Thoracic aorta (tissue), 2 donors: ENCODE measurements at regions not wholly inside any gene's neighbourhood (a gene's known extent, or its start where the extent isn't known, plus 50 kb on each side); places are given as distances from the start of the nearest gene placed in this dataset.

Source experiments
- ATAC-seq: fragments of 150-250 bp; one replicate; pipeline ENCODE4 v1.8.0; 2017; ENCODE audit warnings: low read depth; ENCODE audit not compliant: insufficient number of reproducible peaks, low FRiP score
- DNase-seq: peaks from one replicate; pipeline ENCODE4 v3.0.0-alpha.2; 2020; ENCODE audit warnings: low spot score
- H3K27ac ChIP-seq, 2 donors: fragments of 200-600 bp; sonication (generic); 1 replicate in 1 of 2; 2 replicates in 1 of 2; pipeline ENCODE4 v1.5.1; 2016; ENCODE audit warnings: mild to moderate bottlenecking in 2 of 2, moderate library complexity in 2 of 2
- H3K27me3 ChIP-seq: fragments of 200-600 bp; sonication (generic); replicated peaks from 2 replicates; pipeline ENCODE4 v1.6.0; 2016; ENCODE audit warnings: mild to moderate bottlenecking; ENCODE audit not compliant: insufficient read depth
- H3K36me3 ChIP-seq: fragments of 200-600 bp; sonication (generic); one replicate; pipeline ENCODE4 v1.5.1; 2016
- H3K4me1 ChIP-seq, 2 donors: fragments of 200-600 bp; sonication (generic); 1 replicate in 1 of 2; 2 replicates in 1 of 2; pipeline versions ENCODE4 v1.5.1 to v1.6.0; 2016; ENCODE audit warnings: low read depth in 2 of 2, mild to moderate bottlenecking in 1 of 2; ENCODE audit not compliant: control insufficient read depth in 1 of 2
- H3K4me3 ChIP-seq: fragments of 200-600 bp; sonication (generic); 2 replicates; pipeline ENCODE4 v1.5.1; 2016; ENCODE audit warnings: mild to moderate bottlenecking
- H3K9me3 ChIP-seq: fragments of 200-600 bp; sonication (generic); 2 replicates; pipeline ENCODE4 v1.5.1; 2016
- TF ChIP-seq, protein P1 (sequence below): fragments of 200-600 bp; sonication (generic); IDR thresholded peaks from one replicate; pipeline ENCODE4 v1.5.1; 2019; ENCODE audit warnings: antibody characterized with exemption

DNA sequence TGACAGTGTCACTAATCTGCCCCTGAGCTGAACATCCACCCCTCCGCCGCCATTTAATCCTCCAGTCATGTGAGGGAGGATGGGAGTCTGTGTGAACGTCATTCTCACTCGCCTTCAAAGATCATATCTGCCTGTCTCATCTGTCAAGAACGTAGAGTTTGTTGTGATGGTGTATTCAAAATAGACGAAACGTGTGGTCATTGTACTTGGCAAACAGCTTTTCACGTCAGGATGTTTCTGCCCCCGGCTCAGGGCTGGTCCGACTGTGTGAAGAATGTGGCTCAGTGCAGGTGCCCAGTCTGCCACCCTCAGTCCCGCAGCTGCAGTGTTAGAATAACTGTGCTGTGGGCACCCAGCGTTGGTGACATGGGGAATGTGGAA lies 148.0 kb downstream of the KCNJ12 start:
- H3K27me3 ChIP-seq = no peaks in the 10 kb centered on the region
- no peak overlapping the region for H3K27ac ChIP-seq
- H3K9me3 ChIP-seq = no peaks in the 10 kb centered on the region
- H3K4me1 ChIP-seq = no peaks in the 10 kb centered on the region
- H3K36me3 ChIP-seq = no peaks in the 10 kb centered on the region
- H3K4me3 ChIP-seq = no peak overlapping the region
- ATAC-seq = no peak
- TF ChIP-seq, protein P1, sequence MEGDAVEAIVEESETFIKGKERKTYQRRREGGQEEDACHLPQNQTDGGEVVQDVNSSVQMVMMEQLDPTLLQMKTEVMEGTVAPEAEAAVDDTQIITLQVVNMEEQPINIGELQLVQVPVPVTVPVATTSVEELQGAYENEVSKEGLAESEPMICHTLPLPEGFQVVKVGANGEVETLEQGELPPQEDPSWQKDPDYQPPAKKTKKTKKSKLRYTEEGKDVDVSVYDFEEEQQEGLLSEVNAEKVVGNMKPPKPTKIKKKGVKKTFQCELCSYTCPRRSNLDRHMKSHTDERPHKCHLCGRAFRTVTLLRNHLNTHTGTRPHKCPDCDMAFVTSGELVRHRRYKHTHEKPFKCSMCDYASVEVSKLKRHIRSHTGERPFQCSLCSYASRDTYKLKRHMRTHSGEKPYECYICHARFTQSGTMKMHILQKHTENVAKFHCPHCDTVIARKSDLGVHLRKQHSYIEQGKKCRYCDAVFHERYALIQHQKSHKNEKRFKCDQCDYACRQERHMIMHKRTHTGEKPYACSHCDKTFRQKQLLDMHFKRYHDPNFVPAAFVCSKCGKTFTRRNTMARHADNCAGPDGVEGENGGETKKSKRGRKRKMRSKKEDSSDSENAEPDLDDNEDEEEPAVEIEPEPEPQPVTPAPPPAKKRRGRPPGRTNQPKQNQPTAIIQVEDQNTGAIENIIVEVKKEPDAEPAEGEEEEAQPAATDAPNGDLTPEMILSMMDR = no peak
- DNase-seq = no peak

DNA sequence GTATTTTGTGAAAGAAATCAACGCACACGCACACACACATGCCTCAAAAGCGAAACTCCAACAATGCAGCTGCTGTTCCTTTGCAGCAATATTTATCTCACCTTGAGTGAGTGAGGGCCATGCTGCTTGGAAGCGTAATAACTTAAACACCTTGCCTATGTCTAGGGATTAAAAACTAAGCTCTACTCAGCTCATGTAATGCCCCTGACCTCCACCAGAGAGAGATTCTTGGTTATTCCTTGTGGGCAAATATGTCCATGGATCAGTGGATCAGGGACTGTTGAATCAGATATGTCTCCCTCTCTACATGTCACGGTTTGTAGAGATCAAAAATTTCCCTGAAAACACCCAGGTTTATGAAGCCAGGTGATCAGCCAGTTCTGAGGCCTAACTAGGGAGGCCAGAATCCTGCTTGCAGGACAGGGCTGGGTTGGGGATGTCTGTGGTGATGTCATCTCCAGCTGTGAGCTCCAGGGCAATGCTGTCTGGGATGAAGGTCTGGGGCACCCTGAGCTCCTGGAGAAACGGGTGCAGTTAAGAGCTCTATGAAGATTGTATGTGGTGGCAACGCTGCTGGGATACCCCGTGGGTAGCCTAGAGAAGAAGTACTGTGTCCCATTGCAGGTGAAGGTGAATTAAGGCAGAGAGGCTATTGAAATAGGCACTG lies 149.4 kb downstream of the KCNJ12 start:
- no peak for DNase-seq
- no peaks in the 10 kb centered on the region for H3K9me3 ChIP-seq
- TF ChIP-seq, protein P1 = no peak
- no peaks in the 10 kb centered on the region for H3K36me3 ChIP-seq
- H3K27ac ChIP-seq = no peak overlapping the region
- H3K4me1 ChIP-seq = no peaks in the 10 kb centered on the region
- H3K4me3 ChIP-seq = no peak overlapping the region
- ATAC-seq = no peak
- no peaks in the 10 kb centered on the region for H3K27me3 ChIP-seq

DNA sequence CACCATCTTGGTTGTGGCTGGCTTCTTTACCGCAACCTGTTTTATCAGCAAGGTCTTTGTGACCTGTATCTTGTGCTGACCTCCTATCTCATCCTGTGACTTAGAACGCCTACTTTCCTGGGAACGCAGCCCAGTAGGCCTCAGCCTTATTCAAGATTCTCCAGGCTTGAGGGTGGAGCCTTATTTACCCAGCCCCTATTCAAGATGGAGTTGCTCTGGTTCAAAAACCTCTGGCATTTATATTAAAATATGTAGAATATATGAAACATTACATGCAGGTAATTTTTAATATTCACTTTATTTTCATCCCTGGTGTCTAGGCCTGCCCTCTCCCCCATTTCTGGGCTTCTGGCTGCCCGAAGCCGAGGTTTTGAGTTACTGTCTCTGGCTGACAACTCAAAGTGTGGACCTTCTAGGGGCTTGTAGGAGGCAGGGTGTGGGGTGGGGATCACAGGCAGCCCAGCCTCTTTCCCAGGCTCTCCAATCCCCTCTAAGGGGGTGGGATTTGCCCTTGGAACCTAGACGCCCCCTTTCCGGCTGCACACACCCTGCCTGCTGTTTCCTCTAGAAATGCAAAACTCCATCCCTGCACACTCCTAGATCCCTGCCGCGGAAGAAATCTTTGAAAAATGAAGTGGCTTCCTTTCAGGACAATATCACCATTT lies 152.0 kb downstream of the KCNJ12 start:
- Histone ChIP-seq H3K27me3 (no peaks in the 10 kb centered on the region), H3K27ac (no peak overlapping the region), H3K36me3 (peaks cover under 1% of the 10 kb centered on the region), H3K4me1 (no peaks in the 10 kb centered on the region), H3K9me3 (no peaks in the 10 kb centered on the region), H3K4me3 (no peak overlapping the region)
- DNase-seq = no peak
- TF ChIP-seq, protein P1 = no peak
- ATAC-seq = no peak

DNA sequence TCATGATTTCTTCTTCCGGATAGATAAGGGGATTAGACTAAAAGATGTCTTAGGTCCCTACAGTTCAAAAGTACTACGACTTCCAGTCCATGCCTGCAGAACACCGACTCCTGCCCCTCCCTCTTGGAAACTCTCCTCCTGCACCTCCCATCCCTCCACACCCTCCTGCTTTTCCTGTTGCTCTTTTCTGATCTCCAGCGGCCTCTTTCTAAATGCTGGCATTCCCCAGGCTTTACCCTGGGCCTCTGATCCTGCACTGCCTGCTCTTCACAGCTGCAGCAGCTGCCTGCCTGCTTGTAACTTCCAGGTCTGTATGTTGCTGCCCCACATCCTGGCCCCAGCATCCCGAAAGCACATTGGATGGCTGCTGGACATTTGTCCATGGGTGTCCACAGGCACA lies 154.2 kb downstream of the KCNJ12 start:
- Histone ChIP-seq H3K4me3 (no peak overlapping the region), H3K4me1 (no peaks in the 10 kb centered on the region), H3K9me3 (no peaks in the 10 kb centered on the region), H3K27ac (no peak overlapping the region), H3K27me3 (no peaks in the 10 kb centered on the region), H3K36me3 (peaks cover 9% of the 10 kb centered on the region)
- DNase-seq = no peak
- TF ChIP-seq, protein P1 = no peak
- no peak for ATAC-seq

DNA sequence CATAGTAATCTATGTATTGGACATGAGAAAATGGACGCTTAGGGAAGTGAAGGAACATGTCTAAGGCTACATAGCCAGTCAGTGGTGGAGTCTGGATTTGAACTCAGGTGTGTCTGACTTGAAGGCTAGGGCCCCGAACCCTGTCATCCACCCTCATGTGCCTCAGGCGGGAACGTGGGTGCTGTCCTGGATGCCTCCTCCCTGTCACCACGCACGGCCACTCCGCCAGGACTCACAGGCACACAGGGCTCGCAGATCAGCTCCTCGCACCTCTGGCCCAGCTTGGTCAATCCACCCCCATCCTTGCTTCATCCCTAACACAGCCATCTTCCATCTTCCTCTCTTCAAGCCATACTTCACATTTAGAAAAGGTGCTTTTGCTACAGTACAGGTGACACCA lies 154.7 kb downstream of the KCNJ12 start:
- H3K9me3 ChIP-seq = no peaks in the 10 kb centered on the region
- ATAC-seq (no peak), DNase-seq (no peak)
- TF ChIP-seq, protein P1 = no peak
- H3K36me3 ChIP-seq = peaks cover 9% of the 10 kb centered on the region
- no peaks in the 10 kb centered on the region for H3K27me3 ChIP-seq
- no peak overlapping the region for H3K27ac ChIP-seq
- H3K4me3 ChIP-seq = no peak overlapping the region
- H3K4me1 ChIP-seq = no peaks in the 10 kb centered on the region
